Endothelial cell of umbilical vein (primary cell): ENCODE measurements at regions not wholly inside any gene's neighbourhood (a gene's known extent, or its start where the extent isn't known, plus 50 kb on each side); places are given as distances from the start of the nearest gene placed in this dataset.

Experiments used
- BruUV-seq: library from RNA; stranded (reverse); fragments of 400-500 nt; replicated peaks from 2 replicates; lab custom pipeline; 2021; lab: Mats Ljungman, UMichigan
- CTCF ChIA-PET: fragments of 300-600, 350-600 bp; sonication (Branson Sonifier 250); formaldehyde crosslinking; loops from one replicate; lab custom pipeline; 2021; ENCODE audit warnings: antibody characterized with exemption, inconsistent platforms; lab: Charles Lee
- POLR2A ChIA-PET: fragments of 300-600, 350-600 bp; sonication (Branson Sonifier 250); formaldehyde crosslinking; loops from one replicate; lab custom pipeline; 2021; ENCODE audit warnings: antibody characterized with exemption, inconsistent platforms; lab: Charles Lee
- DNase-seq: peaks from one replicate; pipeline ENCODE4 v3.0.0-alpha.2; 2011; ENCODE audit warnings: low read depth, low spot score
- FAIRE-seq: peaks from 2 replicates; lab custom pipeline; 2011; peaks lifted over from hg19 to GRCh38; lab: Jason Lieb, UNC
- H2AFZ ChIP-seq: 2 replicates; pipeline ENCODE4 v1.6.0; 2012; ENCODE audit warnings: low read depth, low read length, control low read depth, inconsistent platforms
- H3K27ac ChIP-seq: 2 replicates; pipeline ENCODE4 v1.5.1; 2011; ENCODE audit warnings: low read depth, mild to moderate bottlenecking, control low read depth, low read length, moderate library complexity; ENCODE audit not compliant: insufficient read depth
- H3K27me3 ChIP-seq, 2 experiments: 2 replicates each; pipeline versions ENCODE4 v1.6.0 to v1.6.1; 2011; ENCODE audit warnings: low read length in 2 of 2, mixed read lengths in 1 of 2; ENCODE audit not compliant: control insufficient read depth in 2 of 2, insufficient read depth in 2 of 2
- H3K36me3 ChIP-seq, 2 experiments: 2 replicates in 1 of 2; 3 replicates in 1 of 2; pipeline ENCODE4 v1.5.1; 2011; ENCODE audit warnings: low read length in 2 of 2, mild to moderate bottlenecking in 1 of 2, moderate library complexity in 1 of 2; ENCODE audit not compliant: control insufficient read depth in 2 of 2, insufficient read depth in 2 of 2; ENCODE audit errors: extremely low read depth in 1 of 2
- H3K4me1 ChIP-seq: 3 replicates; pipeline ENCODE4 v1.5.1; 2011; ENCODE audit warnings: mild to moderate bottlenecking, low read length; ENCODE audit not compliant: control insufficient read depth, insufficient read depth; ENCODE audit errors: extremely low read depth
- H3K4me2 ChIP-seq: 2 replicates; pipeline ENCODE4 v1.6.1; 2011; ENCODE audit warnings: low read length, control low read depth, mixed read lengths; ENCODE audit not compliant: insufficient read depth
- H3K4me3 ChIP-seq, 3 experiments: fragments of 200-600 bp in 1 of 3; sonication (generic), shearing (Covaris generic) in 1 of 3; replicated peaks in 1 of 3; 2 replicates each; pipeline ENCODE4 v1.5.1; 2011 to 2016; ENCODE audit warnings: control low read depth in 3 of 3, low read length in 3 of 3, mild to moderate bottlenecking in 2 of 3, inconsistent platforms in 1 of 3, low read depth in 1 of 3, moderate library complexity in 1 of 3; ENCODE audit not compliant: insufficient read depth in 1 of 3
- H3K79me2 ChIP-seq: 2 replicates; pipeline ENCODE4 v1.6.0; 2012; ENCODE audit warnings: low read length, inconsistent platforms; ENCODE audit not compliant: control insufficient read depth, insufficient read depth
- H3K9ac ChIP-seq: replicated peaks from 2 replicates; pipeline ENCODE3; 2011; ENCODE audit warnings: low read length, control low read depth; ENCODE audit not compliant: insufficient read depth; ENCODE audit errors: extremely low read depth
- H3K9me1 ChIP-seq: replicated peaks from 3 replicates; pipeline ENCODE4 v1.6.0; 2011; ENCODE audit warnings: mild to moderate bottlenecking, low read length; ENCODE audit not compliant: control insufficient read depth, insufficient read depth; ENCODE audit errors: extremely low read depth
- H3K9me3 ChIP-seq: replicated peaks from 2 replicates; pipeline ENCODE4 v1.5.1; 2012; ENCODE audit warnings: low read length, inconsistent platforms; ENCODE audit not compliant: control insufficient read depth, insufficient read depth
- H4K20me1 ChIP-seq: replicated peaks from 2 replicates; pipeline ENCODE3; 2011; ENCODE audit warnings: mild to moderate bottlenecking, low read length; ENCODE audit not compliant: control insufficient read depth, insufficient read depth; ENCODE audit errors: extremely low read depth
- EZH2 ChIP-seq: IDR thresholded peaks from 2 replicates; pipeline ENCODE4 v1.6.1; 2012; ENCODE audit warnings: borderline replicate concordance, low read depth, mild to moderate bottlenecking, moderate library complexity, low read length, inconsistent platforms; ENCODE audit not compliant: severe bottlenecking
- FOS ChIP-seq: IDR thresholded peaks from 2 replicates; pipeline ENCODE4 v1.6.1; 2011; ENCODE audit warnings: mild to moderate bottlenecking, low read length, moderate library complexity, borderline replicate concordance; ENCODE audit not compliant: insufficient read depth
- GATA2 ChIP-seq: IDR thresholded peaks from 2 replicates; pipeline ENCODE4 v1.7.0; 2011; ENCODE audit warnings: low read depth, mild to moderate bottlenecking, moderate library complexity, mixed read lengths, low read length; ENCODE audit not compliant: insufficient read length, insufficient read depth
- JUN ChIP-seq: IDR thresholded peaks from 2 replicates; pipeline ENCODE4 v1.6.1; 2011; ENCODE audit warnings: borderline replicate concordance, low read depth; ENCODE audit not compliant: insufficient read length, insufficient read depth
- MYC ChIP-seq: IDR thresholded peaks from one replicate; pipeline ENCODE4 v1.6.1; 2011; ENCODE audit warnings: mild to moderate bottlenecking, low read depth, low read length
- POLR2A ChIP-seq: IDR thresholded peaks from 2 replicates; pipeline ENCODE4 v1.6.1; 2012; ENCODE audit warnings: low read depth, mild to moderate bottlenecking, control low read depth, low read length
- POLR2AphosphoS5 ChIP-seq: IDR thresholded peaks from 2 replicates; pipeline ENCODE4 v1.6.1; 2012; ENCODE audit warnings: low read depth, mild to moderate bottlenecking, control low read depth, low read length, moderate library complexity; ENCODE audit not compliant: insufficient read depth
- dilution Hi-C: fragments of 300-500 bp; cut with MboI; formaldehyde crosslinking; loops from one replicate; pipeline ENCODE4 v1.15.0; 2019; ENCODE audit warnings: low sequenced_read_pairs; ENCODE audit not compliant: extremely low pct_ligation_motif_present
- intact Hi-C: fragments of 100-400 bp; cut with micrococcal nuclease; formaldehyde crosslinking; loops from one replicate; pipeline ENCODE4 v1.10.0; 2022
- TF ChIP-seq, protein P1 (sequence below): IDR thresholded peaks from 2 replicates; pipeline ENCODE4 v1.6.1; 2011; ENCODE audit not compliant: insufficient read depth, insufficient read length

DNA sequence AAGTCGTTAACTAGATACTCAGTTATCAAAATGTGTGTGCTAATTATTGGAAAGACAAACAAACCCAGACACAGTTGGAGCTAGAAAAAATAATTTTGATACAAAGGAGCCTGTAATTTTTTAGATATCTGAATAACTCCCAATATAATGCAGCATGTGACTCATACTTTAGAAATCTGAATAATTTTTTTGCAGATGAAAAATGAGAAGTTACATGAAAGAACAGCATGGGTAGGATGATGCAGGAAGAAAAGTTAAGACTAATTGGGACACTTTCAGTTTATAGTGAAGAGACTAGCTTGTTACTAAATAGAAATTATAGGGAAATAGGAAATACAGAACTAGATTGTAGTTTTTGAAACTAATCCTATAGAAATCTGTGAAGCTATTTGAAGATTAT lies 945.8 kb downstream of the CBLN2 start:
- ChIA-PET CTCF (interaction anchor here (0.8 to 1.3 kb wide), 2 partner anchors 22 to 35 kb away, joined by 3 read pairs; no protein-coding TSS in a partner anchor), POLR2A (no interaction called here)
- dilution Hi-C loops: no loop called here

DNA sequence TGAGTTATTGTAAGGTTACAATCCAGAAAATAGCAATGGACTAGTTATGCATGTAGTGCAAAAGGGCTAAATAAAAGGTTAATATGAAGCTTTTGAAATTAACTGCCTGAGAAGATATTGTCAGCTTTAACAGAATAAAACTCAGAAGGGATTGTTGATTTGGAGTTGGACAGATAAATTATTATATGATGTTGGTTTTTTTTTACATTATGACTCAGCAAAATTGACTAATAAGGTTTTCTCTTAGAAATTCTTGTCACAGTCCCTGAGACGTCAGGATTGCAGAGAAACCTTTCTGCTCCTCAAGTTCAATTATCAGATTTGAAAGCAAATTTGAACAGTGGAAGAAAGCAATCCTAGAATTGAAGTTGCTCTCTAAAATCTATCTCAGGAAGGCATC lies 946.9 kb downstream of the CBLN2 start:
- BruUV-seq: no TSS peak

More for the DNA sequence above, 945.8 kb downstream of the CBLN2 start:
- Histone ChIP-seq H3K4me2 (peak overlapping the region; percentile 66), H4K20me1 (no peaks in the 10 kb centered on the region), H3K9me1 (no peaks in the 10 kb centered on the region), H3K36me3 (no peaks in the 10 kb centered on the region), H3K4me1 (peaks cover 22% of the 10 kb centered on the region), H3K27ac (no peak overlapping the region), H3K4me3 (no peak overlapping the region), H3K9me3 (no peaks in the 10 kb centered on the region), H3K27me3 (no peaks in the 10 kb centered on the region), H2AFZ (no peak overlapping the region), H3K9ac (no peak overlapping the region), H3K79me2 (no peaks in the 10 kb centered on the region)
- BruUV-seq: no TSS peak
- TF ChIP-seq FOS: peak; percentile 68
- TF ChIP-seq EZH2: no peak
- intact Hi-C loops: loop anchor here (10.0 kb wide), 1 partner anchor 164 kb away; no protein-coding TSS in a partner anchor
- peak; percentile 49 for FAIRE-seq
- DNase-seq: peak; percentile 28

More for the DNA sequence above, 946.9 kb downstream of the CBLN2 start:
- Histone ChIP-seq H3K4me1 (peaks cover 22% of the 10 kb centered on the region), H3K9me3 (no peaks in the 10 kb centered on the region), H2AFZ (no peak overlapping the region), H3K4me3 (no peak overlapping the region), H3K27ac (no peak overlapping the region), H4K20me1 (no peaks in the 10 kb centered on the region), H3K4me2 (no peak overlapping the region), H3K9ac (no peak overlapping the region), H3K36me3 (no peaks in the 10 kb centered on the region), H3K79me2 (no peaks in the 10 kb centered on the region), H3K9me1 (no peaks in the 10 kb centered on the region), H3K27me3 (no peaks in the 10 kb centered on the region)
- CTCF ChIA-PET: no interaction called here
- no peak for TF ChIP-seq POLR2AphosphoS5
- TF ChIP-seq MYC: no peak
- TF ChIP-seq, protein P1, sequence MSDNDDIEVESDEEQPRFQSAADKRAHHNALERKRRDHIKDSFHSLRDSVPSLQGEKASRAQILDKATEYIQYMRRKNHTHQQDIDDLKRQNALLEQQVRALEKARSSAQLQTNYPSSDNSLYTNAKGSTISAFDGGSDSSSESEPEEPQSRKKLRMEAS: no peak
- no peak for TF ChIP-seq GATA2
- TF ChIP-seq JUN: no peak
- no peak for TF ChIP-seq POLR2A
- no peak for DNase-seq
- dilution Hi-C loops (no loop called here), intact Hi-C loops (loop anchor here (1.0 to 10.0 kb wide), 2 partner anchors 162 to 601 kb away; no protein-coding TSS in a partner anchor)
- FAIRE-seq: peak; percentile 40
- POLR2A ChIA-PET: no interaction called here
